ENCODE measurements at regions not wholly inside any gene's neighbourhood (a gene's known extent, or its start where the extent isn't known, plus 50 kb on each side); places are given as distances from the start of the nearest gene placed in this dataset.

DNA sequence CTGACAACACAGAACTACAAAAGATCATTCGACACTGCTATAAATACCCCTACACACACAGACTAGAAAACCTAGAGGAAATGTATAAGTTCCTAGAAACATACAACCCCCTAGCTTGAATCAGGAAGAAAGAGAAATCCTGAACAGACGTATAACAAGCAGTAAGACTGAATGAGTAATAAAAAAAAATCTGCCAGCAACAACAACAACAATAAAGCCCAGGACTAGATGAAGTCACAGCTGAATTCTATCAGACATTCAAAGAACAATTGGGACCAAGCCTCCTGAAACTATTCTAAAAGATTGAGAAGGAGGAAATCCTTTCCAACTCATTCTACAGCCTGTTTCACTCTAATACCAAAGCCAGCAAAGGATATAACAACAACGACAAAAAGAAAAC, 68.2 kb upstream of the SLIT3 start (continued):
- TF ChIP-seq, protein P1, sequence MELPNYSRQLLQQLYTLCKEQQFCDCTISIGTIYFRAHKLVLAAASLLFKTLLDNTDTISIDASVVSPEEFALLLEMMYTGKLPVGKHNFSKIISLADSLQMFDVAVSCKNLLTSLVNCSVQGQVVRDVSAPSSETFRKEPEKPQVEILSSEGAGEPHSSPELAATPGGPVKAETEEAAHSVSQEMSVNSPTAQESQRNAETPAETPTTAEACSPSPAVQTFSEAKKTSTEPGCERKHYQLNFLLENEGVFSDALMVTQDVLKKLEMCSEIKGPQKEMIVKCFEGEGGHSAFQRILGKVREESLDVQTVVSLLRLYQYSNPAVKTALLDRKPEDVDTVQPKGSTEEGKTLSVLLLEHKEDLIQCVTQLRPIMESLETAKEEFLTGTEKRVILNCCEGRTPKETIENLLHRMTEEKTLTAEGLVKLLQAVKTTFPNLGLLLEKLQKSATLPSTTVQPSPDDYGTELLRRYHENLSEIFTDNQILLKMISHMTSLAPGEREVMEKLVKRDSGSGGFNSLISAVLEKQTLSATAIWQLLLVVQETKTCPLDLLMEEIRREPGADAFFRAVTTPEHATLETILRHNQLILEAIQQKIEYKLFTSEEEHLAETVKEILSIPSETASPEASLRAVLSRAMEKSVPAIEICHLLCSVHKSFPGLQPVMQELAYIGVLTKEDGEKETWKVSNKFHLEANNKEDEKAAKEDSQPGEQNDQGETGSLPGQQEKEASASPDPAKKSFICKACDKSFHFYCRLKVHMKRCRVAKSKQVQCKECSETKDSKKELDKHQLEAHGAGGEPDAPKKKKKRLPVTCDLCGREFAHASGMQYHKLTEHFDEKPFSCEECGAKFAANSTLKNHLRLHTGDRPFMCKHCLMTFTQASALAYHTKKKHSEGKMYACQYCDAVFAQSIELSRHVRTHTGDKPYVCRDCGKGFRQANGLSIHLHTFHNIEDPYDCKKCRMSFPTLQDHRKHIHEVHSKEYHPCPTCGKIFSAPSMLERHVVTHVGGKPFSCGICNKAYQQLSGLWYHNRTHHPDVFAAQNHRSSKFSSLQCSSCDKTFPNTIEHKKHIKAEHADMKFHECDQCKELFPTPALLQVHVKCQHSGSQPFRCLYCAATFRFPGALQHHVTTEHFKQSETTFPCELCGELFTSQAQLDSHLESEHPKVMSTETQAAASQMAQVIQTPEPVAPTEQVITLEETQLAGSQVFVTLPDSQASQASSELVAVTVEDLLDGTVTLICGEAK (IDR thresholded peaks at IDR 0.05), result no peak
- TF ChIP-seq, protein P1 (CRISPR knock-in tag; IDR thresholded peaks at IDR 0.05), result no peak
- TF ChIP-seq U2AF2 (optimal IDR thresholded peaks at IDR 0.05; ENCODE audit: low read depth, low read length), result no peak
- no peak for TF ChIP-seq ZNF23 (CRISPR knock-in tag; IDR thresholded peaks at IDR 0.05)
- TF ChIP-seq RBM15 (IDR thresholded peaks at IDR 0.05; ENCODE audit: insufficient read depth, low read length), result no peak
- TF ChIP-seq CREB3L1 (IDR thresholded peaks at IDR 0.05; ENCODE audit: borderline replicate concordance, low read depth), result no peak
- TF ChIP-seq, protein P2, sequence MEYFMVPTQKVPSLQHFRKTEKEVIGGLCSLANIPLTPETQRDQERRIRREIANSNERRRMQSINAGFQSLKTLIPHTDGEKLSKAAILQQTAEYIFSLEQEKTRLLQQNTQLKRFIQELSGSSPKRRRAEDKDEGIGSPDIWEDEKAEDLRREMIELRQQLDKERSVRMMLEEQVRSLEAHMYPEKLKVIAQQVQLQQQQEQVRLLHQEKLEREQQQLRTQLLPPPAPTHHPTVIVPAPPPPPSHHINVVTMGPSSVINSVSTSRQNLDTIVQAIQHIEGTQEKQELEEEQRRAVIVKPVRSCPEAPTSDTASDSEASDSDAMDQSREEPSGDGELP (CRISPR knock-in tag; IDR thresholded peaks at IDR 0.05; ENCODE audit: borderline replicate concordance), result no peak
- no peak for TF ChIP-seq LCOR (CRISPR knock-in tag; IDR thresholded peaks at IDR 0.05)
- TF ChIP-seq, protein P3, sequence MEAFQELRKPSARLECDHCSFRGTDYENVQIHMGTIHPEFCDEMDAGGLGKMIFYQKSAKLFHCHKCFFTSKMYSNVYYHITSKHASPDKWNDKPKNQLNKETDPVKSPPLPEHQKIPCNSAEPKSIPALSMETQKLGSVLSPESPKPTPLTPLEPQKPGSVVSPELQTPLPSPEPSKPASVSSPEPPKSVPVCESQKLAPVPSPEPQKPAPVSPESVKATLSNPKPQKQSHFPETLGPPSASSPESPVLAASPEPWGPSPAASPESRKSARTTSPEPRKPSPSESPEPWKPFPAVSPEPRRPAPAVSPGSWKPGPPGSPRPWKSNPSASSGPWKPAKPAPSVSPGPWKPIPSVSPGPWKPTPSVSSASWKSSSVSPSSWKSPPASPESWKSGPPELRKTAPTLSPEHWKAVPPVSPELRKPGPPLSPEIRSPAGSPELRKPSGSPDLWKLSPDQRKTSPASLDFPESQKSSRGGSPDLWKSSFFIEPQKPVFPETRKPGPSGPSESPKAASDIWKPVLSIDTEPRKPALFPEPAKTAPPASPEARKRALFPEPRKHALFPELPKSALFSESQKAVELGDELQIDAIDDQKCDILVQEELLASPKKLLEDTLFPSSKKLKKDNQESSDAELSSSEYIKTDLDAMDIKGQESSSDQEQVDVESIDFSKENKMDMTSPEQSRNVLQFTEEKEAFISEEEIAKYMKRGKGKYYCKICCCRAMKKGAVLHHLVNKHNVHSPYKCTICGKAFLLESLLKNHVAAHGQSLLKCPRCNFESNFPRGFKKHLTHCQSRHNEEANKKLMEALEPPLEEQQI (IDR thresholded peaks at IDR 0.05), result no peak
- TF ChIP-seq TCF7 (IDR thresholded peaks at IDR 0.05; ENCODE audit: borderline replicate concordance), result no peak
- no peak for TF ChIP-seq TAF1 (IDR thresholded peaks at IDR 0.05; ENCODE audit: control insufficient read depth, extremely low read depth, insufficient read depth, low read length, severe bottlenecking)

All from K562 (cell line).